Mucosa of rectum (tissue), 2 donors: ENCODE measurements at regions not wholly inside any gene's neighbourhood (a gene's known extent, or its start where the extent isn't known, plus 50 kb on each side); places are given as distances from the start of the nearest gene placed in this dataset.
A peak's percentile ranks its signal among the peaks of the same experiment; 100 is the strongest.
"Not testable (repeated sequence)": the region's sequence is repeated elsewhere in the genome, so short reads cannot be mapped to it uniquely, and the experiment has no call there.

Source experiments
- H3K27ac ChIP-seq, 2 donors: one replicate each; pipeline ENCODE4 v1.7.0; 2013; ENCODE audit warnings: inconsistent platforms in 2 of 2, low read depth in 2 of 2, low read length in 2 of 2
- H3K27me3 ChIP-seq, 2 donors: one replicate each; pipeline ENCODE4 v1.7.0; 2013; ENCODE audit warnings: low read length in 2 of 2; ENCODE audit not compliant: control insufficient read depth in 2 of 2, insufficient read depth in 2 of 2
- H3K36me3 ChIP-seq, 2 donors: one replicate each; pipeline ENCODE4 v1.7.0; 2013; ENCODE audit warnings: low read length in 2 of 2; ENCODE audit not compliant: control insufficient read depth in 2 of 2, insufficient read depth in 2 of 2
- H3K4me1 ChIP-seq, 2 donors: one replicate each; pipeline ENCODE4 v1.7.0; 2013; ENCODE audit warnings: low read length in 2 of 2, mild to moderate bottlenecking in 1 of 2; ENCODE audit not compliant: control insufficient read depth in 2 of 2, insufficient read depth in 2 of 2
- H3K4me3 ChIP-seq, 2 donors: one replicate each; pipeline ENCODE4 v1.7.0; 2013; ENCODE audit warnings: low read length in 2 of 2
- H3K9ac ChIP-seq, 2 donors: one replicate each; pipeline ENCODE4 v1.7.0; 2013; ENCODE audit warnings: low read length in 2 of 2, low read depth in 1 of 2, mild to moderate bottlenecking in 1 of 2
- H3K9me3 ChIP-seq, 2 donors: one replicate each; pipeline ENCODE4 v1.7.0; 2013; ENCODE audit warnings: low read length in 2 of 2; ENCODE audit not compliant: control insufficient read depth in 2 of 2
- donor health status: healthy.
- donor health status: Normal muscosa, but diverticular disease.

DNA sequence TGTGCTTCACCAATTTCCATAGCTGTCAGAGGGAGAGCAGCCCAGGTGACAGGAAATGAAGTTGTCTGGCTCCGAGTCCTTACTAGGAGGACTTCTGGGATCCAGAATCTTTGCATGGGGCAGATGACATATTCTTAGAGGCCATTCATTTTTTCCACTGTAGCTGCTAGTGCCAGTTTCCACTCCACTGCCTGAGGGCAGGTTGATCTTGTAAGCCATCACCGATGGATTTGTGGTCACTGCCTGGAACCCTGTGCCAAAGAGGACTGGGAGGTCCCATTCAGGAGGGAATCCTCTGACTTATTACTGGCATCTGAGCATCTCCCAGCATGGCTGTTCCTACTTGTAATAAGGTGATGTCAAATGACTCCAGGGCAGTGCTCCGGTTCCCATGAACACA lies 144.1 kb upstream of the KCNJ18 start:
- peaks cover 2 to 5% of the 10 kb centered on the region in 2 donors for H3K4me1 ChIP-seq
- H3K9ac ChIP-seq = no peak overlapping the region
- no peak overlapping the region for H3K27ac ChIP-seq
- H3K9me3 ChIP-seq = no peaks in the 10 kb centered on the region
- H3K4me3 ChIP-seq = no peak overlapping the region
- no peaks in the 10 kb centered on the region for H3K27me3 ChIP-seq
- no peaks in the 10 kb centered on the region for H3K36me3 ChIP-seq

DNA sequence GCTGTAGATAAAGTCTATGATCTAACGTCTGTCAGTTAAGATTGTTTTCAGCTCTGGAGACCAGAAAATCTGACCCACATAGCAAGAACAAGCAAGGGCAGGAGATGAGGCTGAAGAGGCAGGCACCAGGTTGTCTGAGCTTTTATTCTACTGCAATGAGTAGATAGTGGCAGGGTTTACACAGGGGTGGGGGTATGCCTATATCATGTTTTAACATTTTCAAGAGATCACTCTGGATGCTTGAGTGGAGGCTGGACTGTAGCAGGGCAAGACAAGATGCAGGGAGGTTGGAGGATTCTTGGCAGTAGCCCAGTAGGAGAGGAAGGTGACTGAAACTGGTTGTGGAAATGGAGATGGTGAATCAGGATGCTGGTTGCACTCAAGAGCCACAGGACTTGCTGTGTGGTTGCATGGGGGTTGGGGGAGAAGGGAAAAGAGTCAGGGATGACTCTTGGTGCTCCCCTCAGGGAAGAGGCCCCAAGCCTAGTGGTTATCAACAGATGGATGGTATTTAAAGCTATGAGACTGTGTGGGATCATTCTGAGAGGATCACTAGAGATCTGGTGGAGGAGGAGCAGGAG lies 143.1 kb upstream of the KCNJ18 start:
- H3K36me3 ChIP-seq = no peaks in the 10 kb centered on the region
- no peak overlapping the region for H3K27ac ChIP-seq
- H3K27me3 ChIP-seq = no peaks in the 10 kb centered on the region
- no peak overlapping the region for H3K9ac ChIP-seq
- H3K4me3 ChIP-seq = no peak overlapping the region
- no peaks in the 10 kb centered on the region for H3K9me3 ChIP-seq
- peaks cover 2 to 5% of the 10 kb centered on the region in 2 donors for H3K4me1 ChIP-seq

DNA sequence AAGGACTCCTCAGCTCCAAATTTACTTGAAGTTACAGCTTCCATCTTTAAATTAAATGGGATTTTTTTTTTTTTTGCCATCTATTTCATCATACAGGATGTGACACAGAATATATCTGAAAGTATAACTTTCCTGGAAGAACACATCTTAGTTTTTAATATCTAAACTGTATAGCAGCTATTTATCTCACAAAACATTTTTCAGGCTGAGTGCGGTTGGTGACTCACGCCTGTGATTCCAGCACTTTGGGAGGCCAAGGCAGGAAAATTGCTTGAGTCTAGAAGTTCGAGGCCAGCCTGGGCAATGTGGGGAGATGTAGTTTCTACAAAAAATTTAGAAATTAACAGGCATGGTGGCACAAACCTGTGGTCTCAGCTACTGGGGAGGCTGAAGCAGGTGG lies 142.3 kb upstream of the KCNJ18 start:
- H3K4me3 ChIP-seq, H3K27ac ChIP-seq, H3K27me3 ChIP-seq, H3K9me3 ChIP-seq, H3K9ac ChIP-seq, H3K36me3 ChIP-seq, H3K4me1 ChIP-seq: not testable (repeated sequence)

DNA sequence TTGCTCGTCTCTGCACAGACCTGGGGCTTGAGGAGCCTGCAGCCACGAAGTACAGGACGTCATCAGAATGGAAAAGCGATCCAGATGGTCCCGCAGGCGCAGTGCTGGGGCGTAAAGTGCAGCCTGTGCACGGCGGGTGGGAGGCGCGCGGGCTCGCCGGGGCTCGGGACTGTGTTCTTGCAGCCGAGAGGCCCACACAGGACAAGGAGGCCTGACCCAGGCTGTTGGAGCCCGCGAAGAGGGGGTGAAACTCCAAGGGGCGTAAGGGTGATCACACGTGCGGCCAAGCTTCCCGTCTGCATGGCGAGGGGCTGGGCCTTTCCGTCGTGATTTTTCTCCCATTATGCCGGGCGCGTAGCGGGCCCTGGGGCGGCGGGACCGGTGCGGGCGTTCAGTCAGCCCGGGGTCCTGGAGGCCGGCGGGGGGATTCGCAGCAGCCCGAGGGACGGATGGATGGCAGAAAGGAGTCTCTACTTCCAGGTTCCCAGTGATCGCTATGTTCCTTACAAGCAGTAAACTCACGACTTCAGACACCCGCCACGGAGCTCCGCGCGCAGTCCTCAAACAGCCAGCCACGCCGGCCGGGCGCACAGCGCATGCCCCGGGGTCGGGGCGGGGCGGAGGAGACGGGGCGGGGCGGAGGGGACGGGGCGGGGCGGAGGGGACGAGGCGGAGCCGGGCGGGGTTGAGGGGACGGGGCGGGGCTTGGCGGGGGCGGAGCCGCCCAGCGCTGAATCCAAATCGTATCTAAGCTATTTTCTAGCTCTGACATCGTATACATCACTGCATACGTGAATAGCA lies 141.0 kb upstream of the KCNJ18 start:
- peak overlapping the region; percentile 49 to 71 for H3K9ac ChIP-seq
- peak overlapping the region; percentile 78 for H3K4me3 ChIP-seq
- no peaks in the 10 kb centered on the region for H3K36me3 ChIP-seq
- H3K4me1 ChIP-seq = peaks cover 2 to 5% of the 10 kb centered on the region in 2 donors
- no peaks in the 10 kb centered on the region for H3K27me3 ChIP-seq
- H3K27ac ChIP-seq = peak overlapping the region; percentile 61 to 65
- H3K9me3 ChIP-seq = no peaks in the 10 kb centered on the region

DNA sequence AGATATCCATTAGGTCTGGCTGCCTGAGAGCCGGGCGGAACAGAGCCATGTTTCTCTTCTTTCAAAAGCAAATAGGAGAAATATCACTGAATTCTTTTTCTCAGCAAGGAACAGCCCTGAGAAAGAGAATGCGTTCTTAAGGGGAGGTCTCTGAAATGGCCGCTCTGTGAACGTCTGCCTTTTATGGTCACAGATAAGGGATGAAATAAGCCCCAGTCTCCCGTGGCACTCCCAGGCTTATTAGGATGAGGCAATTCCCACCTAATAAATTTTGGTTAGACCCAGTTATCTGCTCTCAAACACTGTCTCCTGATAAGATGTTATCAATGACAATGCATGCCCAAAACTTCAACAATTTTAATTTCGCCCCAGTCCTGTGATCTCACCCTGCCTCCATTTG lies 133.4 kb upstream of the KCNJ18 start:
- H3K36me3 ChIP-seq, H3K4me1 ChIP-seq, H3K4me3 ChIP-seq, H3K9ac ChIP-seq, H3K27me3 ChIP-seq, H3K27ac ChIP-seq, H3K9me3 ChIP-seq: not testable (repeated sequence)

DNA sequence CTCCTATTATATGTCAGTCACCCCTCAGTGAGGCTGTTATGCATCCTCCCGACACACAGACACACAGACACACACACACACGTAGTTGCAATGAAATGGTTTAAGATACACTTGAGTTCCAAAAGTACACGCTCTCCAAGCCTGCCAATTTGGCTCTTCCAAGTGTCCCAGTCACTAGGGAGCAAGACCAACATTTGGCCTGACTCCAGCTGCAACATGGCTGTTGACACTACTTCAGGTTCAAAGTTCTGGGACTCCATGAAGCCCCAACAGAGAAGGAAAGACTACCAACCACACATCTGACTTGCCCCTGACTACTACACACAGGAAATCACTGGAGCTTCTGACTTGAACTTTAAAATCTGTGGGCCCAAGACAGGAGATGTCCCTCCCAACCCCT lies 128.1 kb upstream of the KCNJ18 start:
- Histone ChIP-seq H3K4me3 (no peak overlapping the region), H3K36me3 (no peaks in the 10 kb centered on the region), H3K9me3 (no peaks in the 10 kb centered on the region), H3K4me1 (no peaks in the 10 kb centered on the region), H3K27me3 (no peaks in the 10 kb centered on the region), H3K9ac (no peak overlapping the region), H3K27ac (no peak overlapping the region)

DNA sequence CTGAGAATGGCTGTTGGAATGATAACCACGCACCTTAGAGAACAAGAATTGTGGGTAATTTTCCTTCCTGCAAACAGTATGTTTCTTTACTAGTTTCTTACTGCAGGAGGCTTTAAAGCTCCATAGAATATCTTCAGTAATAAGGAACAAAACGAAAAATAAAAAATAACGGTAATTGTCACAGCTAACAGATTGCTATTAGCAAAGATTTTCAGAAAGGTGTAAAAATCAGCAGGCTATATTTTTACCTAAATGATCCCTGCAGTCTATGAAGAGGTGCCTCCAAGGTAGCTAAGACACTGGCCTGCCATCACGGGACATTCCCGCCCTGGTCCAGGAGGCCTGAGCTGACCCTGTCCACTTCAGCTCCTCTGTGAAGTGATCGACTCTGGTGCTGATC lies 127.6 kb upstream of the KCNJ18 start:
- H3K4me1 ChIP-seq, H3K9ac ChIP-seq, H3K36me3 ChIP-seq, H3K27ac ChIP-seq, H3K4me3 ChIP-seq, H3K9me3 ChIP-seq, H3K27me3 ChIP-seq: not testable (repeated sequence)

DNA sequence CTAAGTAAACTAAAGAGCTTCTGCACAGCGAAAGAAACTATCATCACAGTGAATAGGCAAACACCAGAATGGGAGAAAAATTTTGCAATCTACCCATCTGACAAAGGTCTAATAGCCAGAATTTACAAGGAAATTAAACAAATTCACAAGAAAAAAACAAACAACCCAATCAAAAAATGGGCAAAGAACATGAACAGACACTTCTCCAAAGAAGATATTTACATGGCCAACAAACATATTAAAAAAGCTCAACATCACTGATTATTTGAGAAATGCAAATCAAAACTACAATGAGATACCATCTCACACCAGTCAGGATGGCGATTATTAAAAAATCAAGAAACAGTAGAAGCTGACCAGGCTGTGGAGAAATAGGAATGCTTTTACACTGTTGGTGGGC lies 121.9 kb upstream of the KCNJ18 start:
- not testable (repeated sequence) for H3K9ac ChIP-seq, H3K4me1 ChIP-seq, H3K9me3 ChIP-seq, H3K4me3 ChIP-seq, H3K36me3 ChIP-seq, H3K27me3 ChIP-seq, H3K27ac ChIP-seq

DNA sequence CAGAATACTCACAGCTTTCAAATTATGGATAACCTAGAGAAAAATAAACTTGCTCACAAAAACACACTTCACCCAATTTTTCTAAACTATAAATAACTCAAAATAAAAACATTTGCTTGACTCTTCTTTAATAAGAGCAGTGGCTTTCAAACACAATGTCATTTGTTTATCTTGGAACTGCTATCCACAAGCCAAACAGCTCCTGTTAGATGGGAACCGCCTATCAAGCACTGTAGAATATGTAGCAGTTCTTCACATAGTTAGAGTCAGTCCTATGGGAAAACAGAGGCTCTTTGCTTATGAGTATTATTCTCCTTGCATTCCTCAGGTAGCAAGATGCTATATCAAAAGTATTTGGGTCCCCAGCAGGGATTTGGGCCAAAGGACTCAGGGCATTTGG lies 120.2 kb upstream of the KCNJ18 start:
- not testable (repeated sequence) for H3K9me3 ChIP-seq, H3K27me3 ChIP-seq, H3K9ac ChIP-seq, H3K4me1 ChIP-seq, H3K27ac ChIP-seq, H3K4me3 ChIP-seq, H3K36me3 ChIP-seq

DNA sequence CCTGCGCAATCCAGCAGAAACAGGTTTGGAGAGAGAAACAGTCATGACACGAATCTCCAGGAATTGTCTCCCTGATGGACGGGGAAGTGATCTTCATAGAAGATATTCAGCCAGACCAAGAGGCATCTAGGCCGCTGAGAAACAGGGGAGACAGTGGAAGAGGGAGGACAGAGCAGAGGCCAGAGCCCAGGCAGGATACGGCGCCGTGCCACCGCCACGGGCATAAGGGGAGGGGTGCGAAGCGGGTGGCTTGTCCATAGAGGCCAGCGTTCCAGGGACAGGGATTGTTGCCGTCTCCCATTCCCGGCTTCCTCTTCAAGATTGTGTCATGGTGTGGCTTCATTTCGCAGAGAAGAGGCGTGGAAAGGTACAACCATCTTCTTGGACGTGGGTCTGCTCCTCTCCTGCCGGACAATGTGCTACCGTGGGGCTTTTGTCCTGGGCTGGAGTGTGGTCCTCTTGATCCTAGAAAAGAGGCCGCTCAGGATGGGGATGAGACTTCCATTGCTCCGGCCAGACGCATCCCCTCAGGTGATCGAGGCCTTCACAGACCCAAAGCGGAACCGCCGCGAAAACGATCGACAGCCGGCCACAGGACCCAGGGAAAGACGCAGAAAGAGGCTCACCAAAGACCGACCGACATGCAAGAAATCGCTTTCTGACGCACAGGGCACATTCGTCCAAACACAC lies 118.9 kb upstream of the KCNJ18 start:
- not testable (repeated sequence) for H3K27ac ChIP-seq, H3K27me3 ChIP-seq, H3K36me3 ChIP-seq, H3K4me1 ChIP-seq, H3K9me3 ChIP-seq, H3K9ac ChIP-seq
- H3K4me3 ChIP-seq = peak overlapping the region; percentile 38 to 67
